ENCODE measurements at regions not wholly inside any gene's neighbourhood (a gene's known extent, or its start where the extent isn't known, plus 50 kb on each side); places are given as distances from the start of the nearest gene placed in this dataset.

- no peak for TF ChIP-seq POLR2A (IDR thresholded peaks at IDR 0.05)
- TF ChIP-seq CTCF (IDR thresholded peaks at IDR 0.05): no peak
- Histone ChIP-seq H3K36me3 (no peaks in the 10 kb centered on the region), H3K4me1 (no peaks in the 10 kb centered on the region), H3K27me3 (no peaks in the 10 kb centered on the region), H3K9me3 (peaks cover 0 to 5% (median 4%) of the 10 kb centered on the region in 3 donors), H3K4me3 (no peak overlapping the region), H3K27ac (no peak overlapping the region)
- 20 to 23% methylated on average over 2 of the region's 2 CpGs for WGBS, 2 donors
- no peak for DNase-seq
- intact Hi-C loops (cut with DNase I): no loop called here
These were observed 668.7 kb downstream of the SLC4A3 start for GRCh38 chr2:220296174-220296573.

- Histone ChIP-seq H3K27ac (no peak overlapping the region), H3K27me3 (no peaks in the 10 kb centered on the region), H3K9me3 (peaks cover 0 to 3% (median under 1%) of the 10 kb centered on the region in 3 donors), H3K4me1 (no peaks in the 10 kb centered on the region), H3K4me3 (no peak overlapping the region), H3K36me3 (no peaks in the 10 kb centered on the region)
- 86 to 88% methylated on average over 2 of the region's 2 CpGs for WGBS, 2 donors
- TF ChIP-seq CTCF (IDR thresholded peaks at IDR 0.05) (no peak), POLR2A (IDR thresholded peaks at IDR 0.05) (no peak)
- intact Hi-C loops (cut with DNase I): no loop called here
- DNase-seq: no peak
These were observed 669.7 kb downstream of the SLC4A3 start for GRCh38 chr2:220297093-220297492.

GRCh38 chr2:220300806-220301205 is 673.4 kb downstream of the SLC4A3 start:
- intact Hi-C loops (cut with DNase I): no loop called here

GRCh38 chr2:220302756-220303155 is 675.3 kb downstream of the SLC4A3 start:
- DNase-seq: no peak
- whole genome bisulfite sequencing, 2 donors: 91 to 93% methylated on average over 1 of the region's 1 CpG
- H3K9me3 ChIP-seq: no peaks in the 10 kb centered on the region
- no peak overlapping the region for H3K4me3 ChIP-seq
- no peak overlapping the region for H3K27ac ChIP-seq
- no peaks in the 10 kb centered on the region for H3K36me3 ChIP-seq
- no peaks in the 10 kb centered on the region for H3K27me3 ChIP-seq
- intact Hi-C loops (cut with DNase I): no loop called here
- TF ChIP-seq CTCF (IDR thresholded peaks at IDR 0.05): no peak
- TF ChIP-seq POLR2A (IDR thresholded peaks at IDR 0.05): no peak
- no peaks in the 10 kb centered on the region for H3K4me1 ChIP-seq

More at GRCh38 chr2:220300806-220301205, 673.4 kb downstream of the SLC4A3 start:
- TF ChIP-seq POLR2A (IDR thresholded peaks at IDR 0.05) (no peak), CTCF (IDR thresholded peaks at IDR 0.05) (no peak)
- Histone ChIP-seq H3K4me1 (no peaks in the 10 kb centered on the region), H3K4me3 (no peak overlapping the region), H3K27me3 (no peaks in the 10 kb centered on the region), H3K9me3 (no peaks in the 10 kb centered on the region), H3K27ac (no peak overlapping the region), H3K36me3 (no peaks in the 10 kb centered on the region)
- WGBS, 2 donors: 69 to 79% methylated on average over 3 of the region's 3 CpGs
- DNase-seq: no peak

- H3K27me3 ChIP-seq: no peaks in the 10 kb centered on the region
- H3K9me3 ChIP-seq: no peaks in the 10 kb centered on the region
- H3K36me3 ChIP-seq: no peaks in the 10 kb centered on the region
- peaks cover 0 to 20% (median 0%) of the 10 kb centered on the region in 3 donors for H3K4me1 ChIP-seq
- DNase-seq: no peak
- no peak overlapping the region for H3K4me3 ChIP-seq
- H3K27ac ChIP-seq: no peak overlapping the region
- WGBS, 2 donors: 75 to 83% methylated on average over 1 of the region's 1 CpG
- TF ChIP-seq CTCF (IDR thresholded peaks at IDR 0.05): no peak
- TF ChIP-seq POLR2A (IDR thresholded peaks at IDR 0.05): no peak
- intact Hi-C loops (cut with DNase I): no loop called here
These were observed 681.8 kb downstream of the SLC4A3 start for GRCh38 chr2:220309215-220309614.
